DMS153 treated with DMSO at 0.1 percent for 48 hours (cell line): ENCODE measurements at regions not wholly inside any gene's neighbourhood (a gene's known extent, or its start where the extent isn't known, plus 50 kb on each side); places are given as distances from the start of the nearest gene placed in this dataset.

ENCODE experiments used
- DNase-seq: peaks from one replicate; lab custom pipeline; 2025; ENCODE audit not compliant: unreplicated experiment; lab: John Stamatoyannopoulos, UW

- DNase-seq, result peak; percentile 6
Measured at GRCh38 chr11:127675581-127675980, 675.0 kb upstream of the KIRREL3 start.

- no peak for DNase-seq
Measured at GRCh38 chr11:127674754-127675153, 674.2 kb upstream of the KIRREL3 start.

GRCh38 chr11:127670374-127671119, 670.0 kb upstream of the KIRREL3 start:
- no peak for DNase-seq

- DNase-seq, result peak; percentile 24
Measured at GRCh38 chr11:127656116-127656836, 655.7 kb upstream of the KIRREL3 start.

- no peak for DNase-seq
Measured at GRCh38 chr11:127653076-127653475, 652.5 kb upstream of the KIRREL3 start.

- no peak for DNase-seq
Measured at GRCh38 chr11:127651888-127652221, 651.3 kb upstream of the KIRREL3 start.

GRCh38 chr11:127651175-127651887, 650.8 kb upstream of the KIRREL3 start:
- DNase-seq, result no peak

GRCh38 chr11:127649958-127650357, 649.4 kb upstream of the KIRREL3 start:
- DNase-seq, result no peak

GRCh38 chr11:127649071-127649470, 648.5 kb upstream of the KIRREL3 start:
- no peak for DNase-seq

- DNase-seq, result no peak
Measured at GRCh38 chr11:127648583-127648982, 648.0 kb upstream of the KIRREL3 start.

- DNase-seq, result no peak
Measured at GRCh38 chr11:127644366-127644765, 643.8 kb upstream of the KIRREL3 start.

GRCh38 chr11:127643268-127644058, 642.9 kb upstream of the KIRREL3 start:
- no peak for DNase-seq

- no peak for DNase-seq
Measured at GRCh38 chr11:127640561-127641451, 640.2 kb upstream of the KIRREL3 start.

- no peak for DNase-seq
Measured at GRCh38 chr11:127639916-127640315, 639.3 kb upstream of the KIRREL3 start.

GRCh38 chr11:127632976-127633680, 632.6 kb upstream of the KIRREL3 start:
- no peak for DNase-seq

GRCh38 chr11:127632546-127632945, 632.0 kb upstream of the KIRREL3 start:
- no peak for DNase-seq

- no peak for DNase-seq
Measured at GRCh38 chr11:127631974-127632373, 631.4 kb upstream of the KIRREL3 start.

GRCh38 chr11:127629200-127629599, 628.6 kb upstream of the KIRREL3 start:
- DNase-seq, result no peak

GRCh38 chr11:127628458-127628785, 627.9 kb upstream of the KIRREL3 start:
- no peak for DNase-seq
